Aorta (tissue), 5 donors: ENCODE measurements at regions not wholly inside any gene's neighbourhood (a gene's known extent, or its start where the extent isn't known, plus 50 kb on each side); places are given as distances from the start of the nearest gene placed in this dataset.
"Not testable (repeated sequence)": the region's sequence is repeated elsewhere in the genome, so short reads cannot be mapped to it uniquely, and the experiment has no call there.

Source experiments
- ATAC-seq: fragments of 200-7000 bp; cut with Tn5 transposase; one replicate; pipeline ENCODE4 v1.9.1; 2022; ENCODE audit warnings: moderate library complexity; ENCODE audit not compliant: low FRiP score
- DNase-seq, 2 donors: peaks; one replicate each; pipeline ENCODE4 v3.0.0-alpha.2; 2020
- H3K27ac ChIP-seq, 2 donors: one replicate each; pipeline ENCODE4 v1.5.1; 2013; ENCODE audit warnings: low read length in 2 of 2, mild to moderate bottlenecking in 2 of 2, moderate library complexity in 2 of 2, control low read depth in 1 of 2, inconsistent platforms in 1 of 2, low read depth in 1 of 2
- H3K27me3 ChIP-seq, 2 donors: one replicate each; pipeline ENCODE4 v1.6.1; 2013; ENCODE audit warnings: control low read depth in 1 of 2, low read length in 1 of 2, mild to moderate bottlenecking in 1 of 2, moderate library complexity in 1 of 2; ENCODE audit not compliant: insufficient read depth in 2 of 2, control insufficient read depth in 1 of 2
- H3K36me3 ChIP-seq, 2 donors: one replicate each; pipeline ENCODE4 v1.6.1; 2013; ENCODE audit warnings: control low read depth in 1 of 2, low read length in 1 of 2, mild to moderate bottlenecking in 1 of 2; ENCODE audit not compliant: insufficient read depth in 2 of 2, control insufficient read depth in 1 of 2
- H3K4me1 ChIP-seq, 2 donors: one replicate each; pipeline ENCODE4 v1.6.1; 2013; ENCODE audit warnings: low read length in 2 of 2, control low read depth in 1 of 2, mild to moderate bottlenecking in 1 of 2, moderate library complexity in 1 of 2; ENCODE audit not compliant: insufficient read depth in 2 of 2, control insufficient read depth in 1 of 2
- H3K4me3 ChIP-seq, 2 donors: one replicate each; pipeline ENCODE4 v1.5.1; 2013; ENCODE audit warnings: low read length in 2 of 2, control low read depth in 1 of 2, mild to moderate bottlenecking in 1 of 2
- H3K9me3 ChIP-seq: one replicate; pipeline ENCODE4 v1.6.1; 2013; ENCODE audit warnings: mild to moderate bottlenecking, low read length; ENCODE audit not compliant: control insufficient read depth
- WGBS, 2 donors: extraction: QIAGEN DNeasy Blood & Tissue Kit; methylation state at CpG; one replicate each; pipeline ENCODE4 v1.1.7; 2013; 5-methylcytosine and 5-hydroxymethylcytosine counted together
- intact Hi-C, 2 donors: fragments of 100-400 bp; cut with DNase I; formaldehyde crosslinking; loops; one replicate each; pipeline versions ENCODE4 v1.14.2 to v1.15.0; 2022
- donor health status: healthy with polysubstance abuse.
- donor health status: Bipolar disorder and iron deficiency.
- donor health status: DM: no; HTN: no; CAD: no.
- donor health status: DM: no; HTN: no; CAD: no.
- donor health status: DM: yes; HTN: yes; CAD: no.

DNA sequence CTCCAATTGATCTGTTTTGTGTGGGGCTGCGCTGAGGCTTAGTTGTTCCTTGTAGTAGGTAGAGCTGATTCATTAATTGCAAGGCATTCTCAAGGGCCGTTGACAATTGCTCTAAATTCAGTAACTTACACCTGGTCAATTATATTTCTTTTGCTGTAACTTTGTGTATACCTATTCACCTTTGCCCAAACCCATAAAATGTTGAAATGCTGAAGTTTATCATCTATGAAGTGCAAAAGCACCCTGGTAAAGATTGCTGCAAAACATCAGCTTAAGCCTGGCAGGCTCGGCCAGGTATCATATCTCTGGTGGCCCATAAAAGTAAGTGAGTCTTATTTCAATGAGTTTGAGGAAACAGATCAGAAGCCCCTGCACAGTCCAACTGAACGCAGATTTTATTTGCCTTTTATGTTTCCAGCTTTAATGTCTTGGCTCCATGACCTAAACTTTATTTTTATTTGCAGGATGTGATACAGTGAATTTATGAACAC, 203.6 kb upstream of the SLCO3A1 start:
- DNase-seq (no peak), ATAC-seq (no peak)
- intact Hi-C loops = no loop called here
- Histone ChIP-seq H3K4me3 (no peak overlapping the region), H3K4me1 (no peaks in the 10 kb centered on the region), H3K27me3 (no peaks in the 10 kb centered on the region), H3K36me3 (no peaks in the 10 kb centered on the region), H3K9me3 (peaks cover 4% of the 10 kb centered on the region), H3K27ac (no peak overlapping the region)
- 82 to 83% methylated on average over 4 of the region's 4 CpGs for WGBS, 2 donors

DNA sequence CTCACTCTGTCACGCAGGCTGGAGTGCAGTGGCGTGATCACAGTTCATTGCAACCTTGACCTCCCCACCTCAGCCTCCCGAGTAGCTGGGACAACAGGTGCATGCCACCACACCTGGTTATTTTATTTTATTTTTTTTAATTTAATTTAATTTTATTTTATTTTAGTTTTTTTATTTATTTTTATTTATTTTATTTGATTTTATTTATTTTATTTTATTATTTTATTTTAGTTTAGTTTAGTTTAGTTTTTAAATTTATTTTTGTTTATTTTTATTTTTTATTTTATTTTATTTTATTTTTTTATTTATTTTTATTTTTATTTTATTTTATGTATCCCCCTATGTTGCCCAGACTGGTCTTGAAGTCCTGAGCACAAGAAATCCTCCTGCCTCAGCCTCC, 202.3 kb upstream of the SLCO3A1 start:
- H3K36me3 ChIP-seq = no peaks in the 10 kb centered on the region
- H3K4me1 ChIP-seq = no peaks in the 10 kb centered on the region
- H3K4me3 ChIP-seq = no peak overlapping the region
- WGBS, 2 donors = 91 to 92% methylated on average over 3 of the region's 3 CpGs
- intact Hi-C loops = no loop called here
- H3K27me3 ChIP-seq = no peaks in the 10 kb centered on the region
- ATAC-seq (no peak), DNase-seq (no peak)
- H3K9me3 ChIP-seq = peaks cover 4% of the 10 kb centered on the region
- H3K27ac ChIP-seq = no peak overlapping the region

DNA sequence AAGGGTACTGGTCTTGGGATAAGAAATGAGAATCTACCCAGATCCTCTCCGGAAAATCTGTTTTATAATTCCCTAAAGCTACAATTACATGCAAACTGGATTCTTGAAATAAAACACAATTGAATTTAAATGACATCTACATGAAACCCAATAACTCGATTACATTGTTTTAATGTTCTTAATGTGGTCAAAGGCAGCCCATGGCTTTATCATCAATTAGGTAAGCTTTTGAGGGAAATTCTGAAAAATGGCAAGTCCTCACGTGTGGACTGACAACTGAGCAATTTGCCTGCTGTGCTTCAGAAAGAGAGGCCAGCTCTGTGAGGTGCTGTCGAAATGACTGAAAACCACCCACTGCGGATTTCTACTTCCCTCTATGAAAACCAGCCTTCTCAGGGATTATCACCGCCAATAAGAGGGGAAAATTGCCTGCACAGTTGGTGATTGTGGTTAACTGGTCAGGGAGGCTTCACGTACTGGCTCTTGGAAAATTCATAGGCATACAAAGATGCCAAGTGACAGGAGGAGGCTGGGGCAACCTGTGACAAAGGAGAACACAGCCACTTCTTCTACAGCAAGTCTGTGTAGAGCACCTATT, 200.8 kb upstream of the SLCO3A1 start:
- H3K27me3 ChIP-seq = no peaks in the 10 kb centered on the region
- 62% methylated on average over 7 of the region's 7 CpGs for WGBS, 2 donors
- intact Hi-C loops = no loop called here
- H3K27ac ChIP-seq = no peak overlapping the region
- no peak for ATAC-seq
- H3K4me1 ChIP-seq = no peaks in the 10 kb centered on the region
- H3K4me3 ChIP-seq = no peak overlapping the region
- peaks cover 2% of the 10 kb centered on the region for H3K9me3 ChIP-seq
- no peak for DNase-seq
- no peaks in the 10 kb centered on the region for H3K36me3 ChIP-seq

DNA sequence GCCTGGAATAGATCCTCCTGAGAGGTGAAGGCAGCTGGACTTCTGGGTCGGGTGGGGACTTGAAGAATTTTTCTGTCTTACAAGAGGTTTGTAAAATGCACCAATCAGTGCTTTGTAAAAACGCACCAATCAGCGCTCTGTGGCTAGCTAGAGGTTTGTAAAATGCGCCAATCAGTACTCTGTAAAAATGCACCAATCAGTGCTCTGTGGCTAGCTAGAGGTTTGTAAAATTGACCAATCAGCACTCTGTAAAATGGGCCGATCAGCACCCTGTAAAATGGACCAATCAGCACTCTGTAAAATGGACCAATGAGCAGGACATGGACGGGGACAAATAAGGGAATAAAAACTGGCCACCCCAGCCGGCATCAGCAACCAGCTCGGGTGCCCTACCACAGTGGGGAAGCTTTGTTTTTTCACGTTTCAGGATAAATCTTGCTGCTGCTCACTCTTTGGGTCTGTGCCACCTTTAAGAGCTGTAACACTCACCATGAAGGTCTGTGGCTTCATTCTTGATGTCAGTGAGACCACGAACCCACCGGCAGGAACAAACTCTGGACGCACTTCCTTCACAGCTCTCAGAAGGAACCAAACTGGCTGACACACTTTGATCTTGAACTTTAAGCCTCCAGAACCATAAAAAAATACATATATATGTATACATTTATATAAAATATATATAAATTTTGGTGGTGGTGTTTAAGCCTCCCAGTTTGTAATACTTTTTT, 197.8 kb upstream of the SLCO3A1 start:
- ATAC-seq, H3K9me3 ChIP-seq, H3K27me3 ChIP-seq, H3K27ac ChIP-seq, H3K4me3 ChIP-seq, H3K36me3 ChIP-seq, intact Hi-C loops, DNase-seq, H3K4me1 ChIP-seq: not testable (repeated sequence)
- 82 to 86% methylated on average over 12 of the region's 12 CpGs for WGBS, 2 donors

DNA sequence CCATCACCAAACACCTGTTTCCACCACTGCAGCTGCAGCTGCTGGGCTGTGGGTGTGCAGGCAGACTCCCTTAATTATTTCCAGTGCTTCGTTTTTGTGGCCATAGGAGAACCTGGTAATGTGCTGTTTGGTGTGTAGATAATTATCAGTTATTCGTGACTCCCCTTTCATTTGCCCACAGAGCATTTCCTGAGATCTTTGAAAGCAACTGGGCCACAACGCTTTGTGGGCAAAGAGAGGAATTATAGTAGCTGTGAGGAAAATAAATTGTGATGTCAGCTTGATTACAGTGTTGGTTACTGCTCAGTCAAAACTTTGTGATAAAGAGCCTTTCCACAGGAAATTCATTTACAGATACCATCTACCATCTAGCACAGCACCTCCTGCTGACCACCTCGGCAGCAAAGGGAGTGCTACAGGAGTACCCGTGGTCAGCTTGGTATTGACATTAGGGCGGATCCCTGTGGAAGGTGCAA, 193.3 kb upstream of the SLCO3A1 start:
- H3K36me3 ChIP-seq = no peaks in the 10 kb centered on the region
- ATAC-seq = no peak
- intact Hi-C loops = no loop called here
- H3K4me1 ChIP-seq = no peaks in the 10 kb centered on the region
- no peak for DNase-seq
- H3K27ac ChIP-seq = no peak overlapping the region
- H3K9me3 ChIP-seq = peaks cover 2% of the 10 kb centered on the region
- H3K27me3 ChIP-seq = no peaks in the 10 kb centered on the region
- no peak overlapping the region for H3K4me3 ChIP-seq
- WGBS, 2 donors = 50 to 51% methylated on average over 6 of the region's 6 CpGs

DNA sequence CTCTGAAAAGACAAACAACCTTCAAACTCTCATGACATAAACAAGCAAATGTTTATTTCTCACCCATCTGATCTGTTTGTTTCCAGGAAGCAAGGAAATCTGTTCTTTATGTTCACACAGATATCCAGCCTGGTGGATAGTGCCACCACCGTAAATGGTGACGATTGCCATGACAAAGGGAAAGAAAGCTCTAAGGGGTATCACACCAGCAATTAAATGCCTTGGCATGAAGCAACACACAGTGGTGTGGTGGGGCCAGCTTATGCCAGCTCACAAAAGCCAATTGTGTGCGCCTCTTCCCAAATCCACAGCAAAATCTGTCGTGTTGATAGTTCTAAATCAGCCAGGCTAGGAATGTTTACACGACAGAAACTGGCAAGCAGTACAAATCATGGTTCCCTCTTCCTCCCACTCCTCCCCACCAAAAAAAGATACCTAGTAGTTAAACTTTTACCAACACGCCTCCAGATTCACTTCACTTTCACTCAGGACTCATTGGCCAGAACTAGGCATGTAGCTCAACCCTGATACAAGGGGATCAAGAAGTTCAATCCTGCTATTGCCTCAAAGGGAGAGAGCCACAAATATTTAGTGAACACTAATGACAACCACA, 189.2 kb upstream of the SLCO3A1 start:
- no peak overlapping the region for H3K4me3 ChIP-seq
- intact Hi-C loops = no loop called here
- DNase-seq (no peak), ATAC-seq (no peak)
- H3K27me3 ChIP-seq = no peaks in the 10 kb centered on the region
- no peak overlapping the region for H3K27ac ChIP-seq
- WGBS, 2 donors = 54 to 55% methylated on average over 6 of the region's 6 CpGs
- H3K36me3 ChIP-seq = no peaks in the 10 kb centered on the region
- peaks cover 2% of the 10 kb centered on the region for H3K9me3 ChIP-seq
- no peaks in the 10 kb centered on the region for H3K4me1 ChIP-seq

DNA sequence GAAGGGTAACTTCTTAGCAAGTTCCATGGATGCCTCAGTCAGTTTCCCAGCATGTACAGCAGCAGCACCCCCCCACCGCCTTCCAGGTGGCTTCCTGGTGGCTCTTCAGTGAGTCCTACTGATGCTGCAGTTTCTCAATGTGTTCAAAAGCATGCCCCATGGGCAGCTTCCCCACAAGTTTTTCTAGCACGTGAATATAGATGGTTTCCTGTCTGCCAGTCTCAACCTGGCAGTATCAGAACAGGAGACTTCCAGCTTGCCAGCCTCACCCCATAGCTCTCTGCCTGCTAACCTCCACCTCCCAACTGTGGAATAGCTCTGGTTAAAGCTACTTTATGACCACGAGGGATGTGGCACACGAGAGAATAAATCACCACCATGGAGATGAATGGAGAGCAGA, 188.3 kb upstream of the SLCO3A1 start:
- no peaks in the 10 kb centered on the region for H3K4me1 ChIP-seq
- no peak for ATAC-seq
- H3K9me3 ChIP-seq = peaks cover 2% of the 10 kb centered on the region
- no peak overlapping the region for H3K4me3 ChIP-seq
- no peak for DNase-seq
- H3K27me3 ChIP-seq = no peaks in the 10 kb centered on the region
- no peaks in the 10 kb centered on the region for H3K36me3 ChIP-seq
- H3K27ac ChIP-seq = no peak overlapping the region
- 68% methylated on average over 4 of the region's 4 CpGs for WGBS, 2 donors
- intact Hi-C loops = no loop called here

DNA sequence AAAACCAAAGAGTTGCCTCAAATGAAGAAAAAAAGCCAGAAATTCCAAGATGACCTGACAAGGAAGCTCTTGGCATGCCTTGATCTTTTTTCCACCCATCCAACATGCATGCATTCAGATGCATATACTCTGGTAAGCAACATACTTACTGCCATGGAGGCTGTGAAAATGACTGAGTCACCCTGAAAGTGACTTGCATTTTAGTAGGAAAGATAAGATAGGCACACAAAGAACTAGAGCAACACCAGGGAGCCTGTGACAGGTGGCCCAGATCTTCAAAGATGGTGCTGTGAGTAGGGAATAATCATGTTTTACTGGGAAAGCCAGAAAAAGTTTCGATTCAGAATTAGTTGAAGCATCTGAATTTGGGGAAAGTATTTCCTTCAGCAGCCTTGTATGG, 185.1 kb upstream of the SLCO3A1 start:
- no peak overlapping the region for H3K4me3 ChIP-seq
- intact Hi-C loops = no loop called here
- ATAC-seq (no peak), DNase-seq (no peak)
- no peaks in the 10 kb centered on the region for H3K27me3 ChIP-seq
- H3K9me3 ChIP-seq = no peaks in the 10 kb centered on the region
- no peaks in the 10 kb centered on the region for H3K4me1 ChIP-seq
- 79 to 82% methylated on average over 1 of the region's 1 CpG for WGBS, 2 donors
- no peak overlapping the region for H3K27ac ChIP-seq
- no peaks in the 10 kb centered on the region for H3K36me3 ChIP-seq

DNA sequence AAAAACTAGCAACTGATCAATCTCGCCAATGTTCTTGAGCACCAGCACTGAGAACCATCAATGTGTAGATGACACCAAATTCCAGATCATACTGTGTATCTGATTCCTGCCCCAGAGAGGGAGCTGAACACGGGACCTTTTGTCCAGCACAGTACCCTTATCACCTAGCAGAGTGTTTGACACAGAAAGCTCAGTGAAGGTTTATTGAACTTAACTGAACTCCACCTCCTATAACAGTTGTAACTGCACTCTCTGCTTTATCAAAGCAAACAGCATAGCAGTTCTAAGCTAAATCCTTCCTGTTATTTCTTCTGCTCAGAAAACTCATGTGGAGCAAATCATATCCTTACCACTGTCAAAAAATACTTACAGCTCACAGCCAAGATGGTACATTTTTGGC, 183.4 kb upstream of the SLCO3A1 start:
- 78 to 81% methylated on average over 2 of the region's 2 CpGs for WGBS, 2 donors
- H3K4me3 ChIP-seq = no peak overlapping the region
- no peaks in the 10 kb centered on the region for H3K9me3 ChIP-seq
- H3K27ac ChIP-seq = no peak overlapping the region
- H3K4me1 ChIP-seq = no peaks in the 10 kb centered on the region
- DNase-seq (no peak), ATAC-seq (no peak)
- H3K27me3 ChIP-seq = no peaks in the 10 kb centered on the region
- intact Hi-C loops = loop anchor here in 1 of 2 donors (10.0 kb wide), 1 partner anchor 355 kb away; no protein-coding TSS in a partner anchor
- H3K36me3 ChIP-seq = no peaks in the 10 kb centered on the region
